NOMO-1 (cell line): ENCODE measurements at regions not wholly inside any gene's neighbourhood (a gene's known extent, or its start where the extent isn't known, plus 50 kb on each side); places are given as distances from the start of the nearest gene placed in this dataset.
"Not testable (repeated sequence)": the region's sequence is repeated elsewhere in the genome, so short reads cannot be mapped to it uniquely, and the experiment has no call there.

Experiments
- DNase-seq, 2 experiments: peaks; one replicate each; lab custom pipeline; 2025; ENCODE audit not compliant: unreplicated experiment in 2 of 2; lab: John Stamatoyannopoulos, UW

DNA sequence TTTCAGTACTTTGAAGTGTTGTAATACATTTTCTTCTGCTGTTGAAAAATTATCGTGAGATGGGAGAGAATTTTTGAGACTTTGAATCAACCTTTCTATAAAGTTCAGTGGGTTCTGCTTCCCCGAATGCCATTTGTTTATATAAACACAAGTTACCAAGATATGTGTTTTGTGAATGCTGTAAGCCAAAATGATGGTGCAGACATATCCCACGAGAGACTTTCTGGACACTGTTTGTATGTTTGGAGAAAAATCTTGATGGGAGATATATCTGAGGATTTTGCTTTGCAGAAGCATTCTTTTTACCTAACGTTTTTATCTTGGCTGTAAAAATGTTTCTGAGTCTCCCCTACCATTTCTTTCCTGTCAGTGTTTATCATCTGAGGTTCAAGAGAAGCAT lies 526.6 kb upstream of the ZNF717 start:
- DNase-seq: no peak

DNA sequence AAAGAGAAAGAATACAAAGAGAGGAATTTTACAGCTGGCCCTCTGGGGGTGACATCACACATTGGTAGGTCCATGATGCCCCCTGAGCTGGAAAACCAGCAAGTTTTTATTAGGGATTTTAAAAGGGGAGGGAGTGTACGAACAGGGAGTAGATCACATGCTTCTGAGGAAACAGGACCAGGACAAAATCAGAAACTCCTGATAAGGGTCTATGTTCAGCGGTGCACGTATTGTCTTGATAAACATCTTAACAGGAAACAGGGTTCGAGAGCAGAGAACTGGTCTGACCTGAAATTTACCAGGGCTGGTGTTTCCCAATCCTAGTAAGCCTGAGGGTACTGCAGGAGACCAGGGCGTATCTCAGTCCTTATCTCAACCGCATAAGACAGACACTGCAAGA lies 530.6 kb upstream of the ZNF717 start:
- not testable (repeated sequence) for DNase-seq

DNA sequence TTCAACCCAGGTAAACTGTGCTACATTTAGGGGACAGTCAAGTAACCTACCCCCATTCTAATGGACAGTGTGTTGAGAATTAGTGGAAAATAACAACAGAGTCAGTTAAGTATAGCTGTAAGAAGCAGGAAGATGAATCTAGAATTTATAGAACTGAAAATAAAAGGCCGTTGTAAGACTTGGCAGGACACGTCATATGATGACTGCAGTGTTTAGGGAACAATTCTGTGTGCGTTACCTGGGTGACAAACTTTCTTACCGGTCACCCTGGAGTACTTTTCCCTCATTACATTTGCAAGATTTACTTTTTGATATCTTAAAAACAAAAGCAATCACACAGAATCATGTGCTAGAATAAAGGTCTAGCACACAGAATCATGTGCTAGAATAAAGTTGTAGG lies 536.3 kb upstream of the ZNF717 start:
- no peak for DNase-seq

DNA sequence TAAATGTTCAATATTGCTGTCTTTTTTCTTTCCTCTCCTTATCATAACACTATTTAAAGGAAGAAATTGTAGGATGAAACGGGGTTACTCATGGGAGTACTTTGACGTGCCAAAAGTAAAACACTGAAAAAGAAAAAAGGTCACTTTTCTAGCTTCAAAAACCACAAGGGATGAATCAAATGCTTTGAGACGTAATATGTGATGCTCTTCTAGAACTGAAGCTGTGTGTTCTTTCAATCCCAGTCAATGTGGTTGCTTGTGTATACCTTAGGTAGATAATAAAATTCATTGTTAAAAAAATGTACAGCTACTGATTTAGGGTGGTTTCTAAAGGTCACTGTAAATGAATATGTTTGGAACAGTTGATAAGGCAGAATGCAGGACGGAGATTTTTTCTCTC lies 538.8 kb upstream of the ZNF717 start:
- DNase-seq: no peak

DNA sequence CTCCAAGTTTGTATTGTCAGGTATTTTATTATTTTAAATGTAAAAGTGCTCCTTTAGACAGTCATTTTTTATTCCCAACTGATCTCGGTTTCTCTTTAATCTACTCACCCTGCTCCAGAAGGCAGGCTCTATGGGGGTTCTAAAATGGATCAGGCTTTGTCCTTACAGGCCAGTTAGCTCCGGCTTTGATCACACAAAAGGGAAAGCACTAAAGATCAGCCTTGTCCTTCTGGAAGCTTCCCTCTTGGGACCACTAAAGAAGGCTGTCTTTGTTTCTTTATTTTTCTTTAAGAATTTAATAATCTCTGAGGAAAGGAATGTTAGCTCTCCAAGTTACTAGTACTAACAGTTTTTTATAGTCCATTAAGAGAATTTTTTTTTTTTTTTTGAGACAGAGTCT lies 560.5 kb upstream of the ZNF717 start:
- no peak for DNase-seq

DNA sequence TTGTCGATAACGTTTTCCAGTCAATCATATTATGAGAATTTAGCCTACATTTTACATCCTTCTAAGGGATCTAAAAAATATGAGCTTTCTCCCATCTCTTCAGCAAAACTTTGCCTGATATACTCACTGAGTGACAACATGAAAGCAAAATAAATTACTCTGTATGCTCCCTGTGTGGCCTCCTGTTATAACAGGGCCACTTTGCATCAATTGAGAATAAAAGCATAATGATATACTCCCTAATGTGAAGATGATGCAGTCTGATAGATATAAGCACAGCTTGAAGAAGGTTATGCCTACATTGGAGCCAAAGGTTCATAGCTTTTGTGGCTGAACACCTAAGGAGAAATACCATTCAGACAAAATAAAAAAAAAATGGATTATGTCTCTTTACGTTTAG lies 561.3 kb upstream of the ZNF717 start:
- no peak for DNase-seq

DNA sequence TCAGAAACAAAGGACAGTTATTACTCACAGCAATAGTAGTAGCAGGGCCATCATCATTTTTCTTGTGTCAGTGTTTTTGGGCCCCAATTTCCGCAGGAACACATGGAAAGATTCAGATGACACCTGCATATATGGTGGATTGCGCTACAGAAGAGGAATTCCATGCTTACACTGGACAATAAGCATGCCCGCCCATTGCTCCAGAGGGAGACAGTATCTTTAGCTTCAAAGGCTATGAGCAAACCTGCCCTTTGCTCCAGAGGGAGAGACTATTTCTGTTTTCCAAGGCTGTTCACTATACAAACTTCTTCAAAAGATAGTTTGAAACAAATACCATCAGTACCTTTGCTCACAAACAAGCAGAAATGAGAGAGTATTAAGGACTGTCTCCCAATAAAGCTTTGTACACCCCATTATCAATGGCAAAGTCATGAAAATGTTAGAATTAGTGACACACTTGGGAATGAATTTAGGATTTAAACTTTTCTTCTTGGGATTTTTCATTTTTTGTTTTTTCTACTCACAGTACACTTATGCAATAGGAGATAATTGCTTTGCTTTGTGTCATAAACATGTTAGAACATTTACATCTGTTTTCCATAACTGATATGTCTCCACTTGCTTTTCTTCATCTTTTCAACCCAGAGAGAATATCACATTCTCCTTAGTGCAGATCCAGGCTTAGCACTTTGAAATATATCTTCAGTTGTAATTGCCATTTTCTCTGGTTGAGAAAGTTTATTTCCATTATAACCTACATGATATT lies 564.5 kb upstream of the ZNF717 start:
- no peak for DNase-seq

DNA sequence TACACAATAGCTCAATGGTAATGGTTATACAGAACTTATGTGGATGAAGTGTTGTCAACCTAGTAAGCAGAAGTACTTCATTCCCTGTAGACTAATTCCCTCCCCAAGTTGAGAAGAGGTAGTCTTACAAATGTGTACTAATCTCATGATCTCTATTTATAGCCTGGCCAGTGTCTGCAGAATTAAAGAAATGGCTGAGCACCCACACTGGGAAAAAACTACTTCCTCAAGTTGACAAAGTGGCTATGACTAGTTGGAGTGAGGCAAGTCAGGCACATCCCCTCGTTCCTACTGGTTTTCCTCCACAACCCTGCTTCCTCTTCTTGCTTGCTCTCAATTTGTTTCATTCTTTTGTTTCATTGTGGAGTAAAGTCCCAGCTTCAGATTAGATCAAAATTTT lies 566.7 kb upstream of the ZNF717 start:
- peak; percentile 91 to 96 for DNase-seq

DNA sequence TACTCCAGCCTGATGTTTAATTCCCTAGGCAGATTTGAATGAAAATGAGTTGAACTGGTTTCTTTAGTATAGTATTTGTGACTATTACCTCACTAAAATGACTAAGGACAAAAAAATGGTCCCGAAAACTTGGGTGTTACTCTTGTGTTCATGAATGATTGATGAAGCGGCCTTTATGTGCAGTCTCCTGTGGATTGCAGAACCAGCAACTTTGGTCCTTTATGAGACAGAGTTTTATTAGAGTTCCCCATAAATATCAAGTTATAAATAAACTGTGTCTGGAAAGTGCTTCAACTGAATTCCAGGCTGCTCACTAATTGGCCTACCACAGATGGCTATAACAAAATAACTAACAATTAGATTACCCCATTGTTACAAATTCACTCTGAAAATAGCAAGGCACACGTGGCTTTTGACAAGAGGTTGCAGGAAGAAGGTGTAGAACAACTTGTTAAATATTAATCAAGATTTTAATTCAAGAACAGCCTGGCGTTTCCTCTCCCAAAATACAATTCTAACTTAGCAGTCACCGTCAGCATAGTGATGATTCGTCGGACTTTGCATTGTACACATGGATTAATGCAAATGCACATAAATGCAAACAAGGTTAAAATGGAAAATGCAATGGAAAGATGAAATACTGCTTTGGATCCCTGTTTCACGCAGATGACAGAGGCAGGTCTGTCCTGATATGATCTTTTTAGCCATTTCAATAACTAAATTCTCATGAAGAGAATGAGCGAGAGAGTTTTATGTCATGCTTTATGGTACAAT lies 567.3 kb upstream of the ZNF717 start:
- DNase-seq: peak in 1 of 2 experiments; percentile 49

DNA sequence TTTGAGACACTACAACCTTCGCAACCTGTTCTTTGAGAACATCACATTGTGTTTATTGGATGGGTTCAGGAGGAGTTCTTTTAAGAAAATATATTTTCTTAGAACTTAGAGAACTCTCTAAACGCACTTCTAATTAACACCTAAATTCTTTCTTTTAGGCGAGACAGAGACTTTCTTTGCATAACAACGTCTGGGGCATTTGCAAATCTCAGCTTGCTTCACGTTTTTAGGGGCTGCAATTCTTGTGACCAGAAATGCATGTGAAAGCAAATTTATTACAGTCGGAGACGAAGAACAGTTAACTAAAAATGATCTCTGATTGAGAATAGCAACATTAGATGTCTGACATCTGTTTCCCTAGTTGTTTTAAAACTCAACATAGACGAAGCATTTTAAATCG lies 568.3 kb upstream of the ZNF717 start:
- no peak for DNase-seq

DNA sequence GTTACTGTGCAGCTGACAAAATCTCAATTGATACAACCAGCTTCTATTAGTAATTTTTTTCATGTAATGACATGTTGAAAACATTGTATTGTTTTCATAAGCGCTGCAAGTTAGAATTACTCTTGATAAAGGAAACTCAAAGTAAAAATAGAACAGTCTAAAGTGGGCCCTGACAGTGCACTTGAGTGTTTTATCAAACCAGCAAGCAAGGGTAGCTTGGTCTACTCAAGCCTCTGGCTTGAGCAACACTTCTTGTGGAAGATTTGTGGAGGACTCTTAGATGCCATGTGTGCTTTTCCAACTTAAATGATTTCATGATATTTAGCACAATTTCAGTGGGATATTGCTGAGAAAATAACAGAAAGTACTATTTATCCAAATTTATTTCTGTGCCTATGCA lies 575.7 kb upstream of the ZNF717 start:
- no peak for DNase-seq

DNA sequence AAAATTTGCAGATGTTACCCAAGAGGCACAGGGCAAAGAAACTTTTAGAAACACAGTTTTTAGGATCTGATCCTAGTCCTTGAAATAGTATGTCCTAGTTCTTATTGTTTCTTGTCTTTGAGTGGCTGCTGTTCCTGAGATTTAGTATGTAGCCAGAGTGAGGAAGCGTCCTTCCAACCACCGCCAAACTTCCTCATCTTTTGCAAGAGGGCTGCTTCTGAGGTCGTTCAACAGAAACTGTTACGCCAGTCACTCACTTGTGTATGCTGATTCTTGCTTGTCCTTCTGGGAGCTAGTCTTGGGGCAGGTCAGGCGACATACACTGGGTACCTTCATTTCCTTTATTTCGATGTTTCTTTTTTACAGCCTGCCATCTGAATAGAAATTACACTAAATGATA lies 577.3 kb upstream of the ZNF717 start:
- DNase-seq: peak; percentile 83 to 96

DNA sequence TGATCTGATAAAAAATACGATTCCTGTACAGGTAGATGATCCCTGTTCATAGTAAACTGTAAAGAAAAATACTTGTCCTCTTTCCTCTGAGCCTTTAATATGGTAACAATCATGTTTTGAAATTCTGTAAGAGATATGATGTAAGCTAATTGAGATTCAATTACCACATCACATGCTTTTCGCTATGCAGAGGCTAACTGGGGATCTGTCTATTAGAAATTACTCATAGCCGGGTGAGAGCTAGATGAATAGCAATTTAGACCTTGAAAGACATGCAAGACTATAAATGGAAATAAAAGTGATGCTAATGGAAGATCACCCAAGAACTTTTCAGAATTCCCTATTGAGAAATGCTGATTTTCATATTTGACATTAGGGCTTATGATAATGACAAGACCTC lies 579.9 kb upstream of the ZNF717 start:
- peak; percentile 9 to 51 for DNase-seq

DNA sequence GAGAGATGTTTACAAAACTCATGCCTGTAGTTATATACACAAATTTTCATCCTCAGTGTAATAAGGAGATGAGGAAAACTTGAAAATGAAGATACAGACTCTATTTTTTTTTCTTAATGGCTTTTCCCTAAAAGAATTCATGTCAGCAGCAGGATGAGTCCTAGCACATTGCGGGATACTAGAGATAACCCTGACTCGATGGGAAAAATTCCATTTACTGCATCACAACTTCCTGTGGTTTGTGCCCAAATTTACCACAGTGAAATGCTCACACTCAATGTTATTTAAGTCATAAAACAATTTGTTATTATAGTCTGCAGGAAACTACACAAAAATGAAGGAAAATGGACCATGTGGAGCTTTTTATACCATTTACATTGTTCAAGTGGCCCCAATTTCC lies 581.9 kb upstream of the ZNF717 start:
- DNase-seq: no peak

DNA sequence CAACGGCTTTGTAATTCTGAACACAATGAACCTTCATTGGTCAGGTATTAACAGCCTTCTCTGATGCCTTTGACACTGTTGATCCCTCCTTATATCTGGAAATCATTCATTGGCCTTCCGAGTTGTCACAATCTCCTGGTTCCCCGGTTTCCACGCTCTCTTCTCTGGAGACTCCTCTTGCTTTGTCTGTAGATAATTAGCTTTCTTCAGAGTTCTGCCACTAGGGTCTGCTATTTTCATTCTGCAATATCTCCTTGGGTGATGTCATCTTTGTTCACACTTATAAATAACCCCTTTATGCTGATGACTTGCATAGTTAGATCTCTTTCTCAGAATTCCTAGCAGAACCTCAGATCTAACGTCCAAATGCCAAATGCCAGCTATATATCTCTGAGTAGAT lies 583.8 kb upstream of the ZNF717 start:
- peak in 1 of 2 experiments; percentile 13 for DNase-seq

DNA sequence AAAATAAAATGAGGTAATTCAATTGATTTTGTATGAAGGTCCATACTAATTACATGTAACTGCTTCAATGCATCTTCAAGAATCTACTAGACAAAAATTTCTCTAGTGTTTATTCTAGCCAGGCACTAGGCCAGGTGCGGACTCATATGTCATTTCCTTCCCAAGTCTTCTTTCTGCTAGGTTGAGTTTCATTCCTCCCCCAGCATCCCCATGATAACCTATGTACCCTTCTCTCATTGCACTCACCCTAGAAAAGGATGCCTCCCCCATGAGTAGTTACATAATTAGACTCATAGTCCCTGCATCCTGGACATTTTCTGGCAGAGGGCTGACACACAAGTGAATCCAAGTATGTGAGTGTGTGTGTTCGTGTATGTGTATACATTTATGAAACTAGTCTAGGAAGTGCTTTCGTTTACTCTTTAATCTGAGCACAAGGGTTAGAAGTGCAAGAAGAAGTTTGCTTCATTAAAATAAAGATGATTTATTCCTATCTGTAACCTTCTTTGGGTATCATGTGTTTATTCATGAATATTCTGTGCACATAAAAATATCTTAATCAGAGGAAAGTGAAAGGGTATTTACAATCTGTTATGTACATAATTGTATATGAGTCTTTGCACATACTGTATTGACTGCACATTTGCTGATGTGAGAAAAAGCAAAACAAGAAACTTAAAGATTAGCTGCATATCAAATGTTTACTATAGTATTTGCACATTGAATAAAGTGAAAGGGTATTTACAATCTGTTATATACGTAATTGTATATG lies 585.6 kb upstream of the ZNF717 start:
- no peak for DNase-seq

DNA sequence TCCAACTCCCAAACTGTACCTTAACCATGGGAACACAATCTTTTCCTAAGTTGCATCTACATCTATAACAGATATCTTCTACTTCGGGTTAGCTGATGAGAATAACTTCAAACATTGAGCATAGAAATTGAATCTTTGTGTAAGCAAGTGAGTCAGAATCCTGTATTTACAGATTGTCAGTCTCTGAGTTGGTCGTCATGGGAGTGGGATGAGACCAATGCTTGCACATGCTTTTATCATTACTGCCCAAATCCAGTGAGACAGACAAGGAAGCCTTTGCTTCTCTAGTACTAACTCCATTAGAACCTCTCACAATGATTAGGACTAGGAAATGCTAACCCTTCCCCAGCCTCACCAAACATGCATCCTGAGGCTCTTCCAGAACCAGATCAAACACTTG lies 587.1 kb upstream of the ZNF717 start:
- no peak for DNase-seq

DNA sequence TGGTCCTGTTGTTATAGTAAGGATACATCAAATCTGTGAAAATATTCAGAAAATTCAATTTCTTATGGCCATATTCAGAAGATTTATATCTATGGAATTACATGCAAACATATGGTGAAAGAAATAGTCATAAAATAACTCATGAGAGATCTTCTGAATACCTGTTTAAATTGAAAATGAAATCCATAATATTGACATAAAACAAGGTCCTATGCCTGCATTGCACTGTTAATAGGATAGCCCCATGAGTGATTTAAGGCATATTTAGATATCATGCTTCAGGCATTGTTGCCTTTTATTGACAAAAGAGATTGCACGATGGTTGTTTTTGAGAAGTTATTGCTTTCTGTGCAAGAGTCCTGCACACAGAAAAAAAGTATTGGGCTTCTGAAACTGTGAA lies 591.7 kb upstream of the ZNF717 start:
- DNase-seq: no peak

DNA sequence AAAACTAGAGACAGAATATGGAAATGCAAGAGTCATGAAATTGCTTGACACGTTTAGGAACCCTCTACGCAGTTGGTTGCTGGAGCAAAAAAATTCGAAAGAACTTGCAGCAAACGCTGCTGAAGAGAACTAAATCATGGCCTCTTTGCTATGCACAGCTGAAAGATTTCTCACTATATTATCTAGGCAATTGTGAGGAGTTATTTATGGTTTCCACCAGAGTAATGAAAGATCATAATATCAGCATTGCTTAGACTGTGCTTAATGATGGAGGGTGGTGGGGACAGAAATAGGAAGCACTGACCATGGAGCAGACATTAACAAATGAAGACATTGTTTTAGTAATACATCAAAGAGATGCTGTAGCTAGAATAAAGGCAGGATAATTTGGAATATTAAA lies 593.4 kb upstream of the ZNF717 start:
- no peak for DNase-seq

DNA sequence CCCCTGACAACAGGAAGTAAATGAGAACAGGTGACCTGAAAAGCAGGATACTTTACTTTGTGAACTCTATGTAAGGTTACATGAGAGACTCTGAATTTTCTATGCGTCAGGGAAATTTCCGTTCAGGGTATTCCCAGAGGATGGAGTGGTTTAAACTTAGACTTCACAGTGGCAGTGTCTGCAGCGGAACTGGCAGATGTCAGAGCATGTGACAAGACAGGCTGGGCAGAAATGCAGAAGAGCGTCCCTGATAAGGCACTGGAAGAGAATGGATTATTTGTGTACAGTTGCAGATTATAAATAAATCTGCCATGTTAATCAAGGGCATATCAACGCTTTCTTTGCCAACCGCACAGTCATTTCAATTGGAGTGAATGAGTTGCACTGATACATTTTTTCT lies 598.4 kb upstream of the ZNF717 start:
- DNase-seq: no peak

DNA sequence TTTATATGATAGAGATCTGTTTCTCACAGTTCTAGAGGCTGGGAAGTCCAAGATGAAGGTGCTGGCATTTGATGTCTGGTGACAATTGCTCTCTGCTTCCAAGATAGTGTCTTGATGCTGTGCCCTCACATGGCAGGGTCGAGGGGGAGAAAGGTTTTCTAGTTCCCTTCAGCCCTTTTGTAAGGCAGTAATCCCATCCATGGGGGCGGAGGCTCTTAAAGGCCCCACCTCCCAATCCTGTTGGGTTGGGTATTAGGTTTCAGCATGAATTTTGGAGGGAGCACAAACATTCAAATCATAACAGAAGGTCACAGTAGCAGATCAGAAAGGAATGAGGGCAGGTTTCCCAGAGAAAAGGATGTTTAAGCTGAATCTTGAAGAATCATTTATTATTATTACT lies 601.7 kb upstream of the ZNF717 start:
- no peak for DNase-seq

DNA sequence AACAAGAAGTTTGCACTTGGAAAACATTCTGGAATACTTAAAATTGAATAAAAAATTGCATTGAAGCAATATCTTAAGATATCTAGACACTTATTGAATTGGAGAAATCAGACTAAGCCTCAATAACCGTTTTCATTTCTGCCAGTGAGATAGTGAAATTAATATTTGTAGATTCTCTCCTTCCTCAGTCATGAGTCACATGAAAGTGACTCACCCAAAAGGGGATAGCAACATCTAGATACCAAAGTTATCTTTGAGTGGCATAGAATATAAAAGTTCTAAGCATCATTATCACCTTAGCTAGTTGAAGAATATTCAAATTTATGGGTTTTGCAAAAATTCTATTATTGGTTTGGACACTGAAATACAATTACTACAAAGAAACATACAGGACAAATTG lies 614.8 kb upstream of the ZNF717 start:
- DNase-seq: no peak
